ENCODE measurements at regions not wholly inside any gene's neighbourhood (a gene's known extent, or its start where the extent isn't known, plus 50 kb on each side); places are given as distances from the start of the nearest gene placed in this dataset.

DNA sequence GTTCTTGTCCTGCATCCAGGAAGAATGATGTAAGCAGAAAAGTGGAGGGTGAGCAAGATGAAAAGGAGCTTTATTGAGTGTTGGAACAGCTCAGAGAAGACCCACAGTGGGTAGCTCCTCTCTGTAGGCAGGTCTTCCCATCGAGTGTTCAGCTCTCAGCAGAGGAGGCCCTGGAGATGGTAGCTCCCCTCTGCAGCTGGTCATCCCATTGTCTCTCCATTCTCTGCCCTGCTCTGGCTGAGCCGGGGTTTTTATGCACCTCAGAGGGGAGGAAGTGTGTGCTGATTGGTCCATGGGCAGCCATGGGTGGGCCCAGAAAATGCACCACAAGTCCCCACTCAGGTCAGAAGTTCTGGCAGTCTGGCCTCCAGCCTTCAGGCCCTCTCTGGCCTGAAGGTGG is 713.7 kb downstream of the MATN1 start:
- TF ChIP-seq, protein P1, sequence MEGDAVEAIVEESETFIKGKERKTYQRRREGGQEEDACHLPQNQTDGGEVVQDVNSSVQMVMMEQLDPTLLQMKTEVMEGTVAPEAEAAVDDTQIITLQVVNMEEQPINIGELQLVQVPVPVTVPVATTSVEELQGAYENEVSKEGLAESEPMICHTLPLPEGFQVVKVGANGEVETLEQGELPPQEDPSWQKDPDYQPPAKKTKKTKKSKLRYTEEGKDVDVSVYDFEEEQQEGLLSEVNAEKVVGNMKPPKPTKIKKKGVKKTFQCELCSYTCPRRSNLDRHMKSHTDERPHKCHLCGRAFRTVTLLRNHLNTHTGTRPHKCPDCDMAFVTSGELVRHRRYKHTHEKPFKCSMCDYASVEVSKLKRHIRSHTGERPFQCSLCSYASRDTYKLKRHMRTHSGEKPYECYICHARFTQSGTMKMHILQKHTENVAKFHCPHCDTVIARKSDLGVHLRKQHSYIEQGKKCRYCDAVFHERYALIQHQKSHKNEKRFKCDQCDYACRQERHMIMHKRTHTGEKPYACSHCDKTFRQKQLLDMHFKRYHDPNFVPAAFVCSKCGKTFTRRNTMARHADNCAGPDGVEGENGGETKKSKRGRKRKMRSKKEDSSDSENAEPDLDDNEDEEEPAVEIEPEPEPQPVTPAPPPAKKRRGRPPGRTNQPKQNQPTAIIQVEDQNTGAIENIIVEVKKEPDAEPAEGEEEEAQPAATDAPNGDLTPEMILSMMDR (IDR thresholded peaks at IDR 0.05 in 2 of 3, conservative IDR thresholded peaks at IDR 0.05 in 1 of 3; ENCODE audit: borderline replicate concordance in 1 of 3, insufficient read depth in 1 of 3, low read depth in 2 of 3, low read length in 2 of 3) = no peak
- TF ChIP-seq POLR2AphosphoS5 (IDR thresholded peaks at IDR 0.05; ENCODE audit: low read depth, low read length) (no peak), POLR2A (IDR thresholded peaks at IDR 0.05; ENCODE audit: borderline replicate concordance, extremely low read depth, insufficient read depth, insufficient read length) (no peak), RAD21 (IDR thresholded peaks at IDR 0.05; ENCODE audit: low read depth) (no peak), ZNF274 (IDR thresholded peaks at IDR 0.05; ENCODE audit: low read depth, low read length) (no peak), EZH2phosphoT487 (IDR thresholded peaks at IDR 0.05; ENCODE audit: borderline replicate concordance) (no peak), SP1 (IDR thresholded peaks at IDR 0.05; ENCODE audit: low read depth) (no peak), SIN3A (IDR thresholded peaks at IDR 0.05; ENCODE audit: low read depth) (no peak), EZH2 (IDR thresholded peaks at IDR 0.05) (no peak), YY1 (IDR thresholded peaks at IDR 0.05; ENCODE audit: extremely low read depth, insufficient replicate concordance, low read depth, low read length) (no peak), CEBPB (IDR thresholded peaks at IDR 0.05; ENCODE audit: low read depth) (no peak), ZFX (IDR thresholded peaks at IDR 0.05) (no peak)
- TF ChIP-seq, protein P2, sequence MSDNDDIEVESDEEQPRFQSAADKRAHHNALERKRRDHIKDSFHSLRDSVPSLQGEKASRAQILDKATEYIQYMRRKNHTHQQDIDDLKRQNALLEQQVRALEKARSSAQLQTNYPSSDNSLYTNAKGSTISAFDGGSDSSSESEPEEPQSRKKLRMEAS (IDR thresholded peaks at IDR 0.05) = no peak
- TF ChIP-seq, protein P3, sequence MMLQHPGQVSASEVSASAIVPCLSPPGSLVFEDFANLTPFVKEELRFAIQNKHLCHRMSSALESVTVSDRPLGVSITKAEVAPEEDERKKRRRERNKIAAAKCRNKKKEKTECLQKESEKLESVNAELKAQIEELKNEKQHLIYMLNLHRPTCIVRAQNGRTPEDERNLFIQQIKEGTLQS (IDR thresholded peaks at IDR 0.05) = no peak

Measured in HCT116 (cell line).